Osteoblast (primary cell): ENCODE measurements at regions not wholly inside any gene's neighbourhood (a gene's known extent, or its start where the extent isn't known, plus 50 kb on each side); places are given as distances from the start of the nearest gene placed in this dataset.

Experiments used
- DNase-seq: peaks from one replicate; pipeline ENCODE4 v3.0.0; 2011; ENCODE audit warnings: low spot score, mixed read lengths; ENCODE audit not compliant: insufficient read length; ENCODE audit errors: missing footprints
- H2AFZ ChIP-seq: 2 replicates; pipeline ENCODE4 v1.6.0; 2011; ENCODE audit warnings: mild to moderate bottlenecking, low read length
- H3K27ac ChIP-seq: 2 replicates; pipeline ENCODE4 v1.5.1; 2011; ENCODE audit warnings: mild to moderate bottlenecking, low read depth, low read length, moderate library complexity
- H3K27me3 ChIP-seq: 2 replicates; pipeline ENCODE4 v1.6.0; 2012; ENCODE audit warnings: mild to moderate bottlenecking, control low read depth, inconsistent platforms, low read length, moderate library complexity; ENCODE audit not compliant: insufficient read depth
- H3K36me3 ChIP-seq: 2 replicates; pipeline ENCODE4 v1.5.1; 2011; ENCODE audit warnings: mild to moderate bottlenecking, low read length, control low read depth, moderate library complexity; ENCODE audit not compliant: insufficient read depth
- H3K4me1 ChIP-seq: 2 replicates; pipeline ENCODE4 v1.5.1; 2011; ENCODE audit warnings: mild to moderate bottlenecking, low read length, control low read depth, moderate library complexity; ENCODE audit not compliant: insufficient read depth
- H3K4me2 ChIP-seq: 2 replicates; pipeline ENCODE4 v1.6.0; 2011; ENCODE audit warnings: mild to moderate bottlenecking, low read length; ENCODE audit not compliant: insufficient read depth
- H3K4me3 ChIP-seq: fragments of 200-600 bp; sonication (generic); 3 replicates; pipeline ENCODE4 v1.5.1; 2012; ENCODE audit warnings: mild to moderate bottlenecking, low read length, inconsistent platforms; ENCODE audit not compliant: insufficient read depth
- H3K79me2 ChIP-seq: 2 replicates; pipeline ENCODE4 v1.6.0; 2012; ENCODE audit warnings: mild to moderate bottlenecking, low read length, control low read depth, inconsistent platforms; ENCODE audit not compliant: insufficient read depth
- H3K9me3 ChIP-seq: 2 replicates; pipeline ENCODE4 v1.5.1; 2011; ENCODE audit warnings: low read depth, low read length, control low read depth
- H4K20me1 ChIP-seq: 2 replicates; pipeline ENCODE4 v1.6.0; 2012; ENCODE audit warnings: mild to moderate bottlenecking, low read length, control low read depth; ENCODE audit not compliant: insufficient read depth
- TF ChIP-seq, protein P1 (sequence below): IDR thresholded peaks from 2 replicates; pipeline ENCODE4 v1.5.1; 2011; ENCODE audit warnings: mild to moderate bottlenecking, low read depth, low read length, moderate library complexity; ENCODE audit errors: extremely low read depth

DNA sequence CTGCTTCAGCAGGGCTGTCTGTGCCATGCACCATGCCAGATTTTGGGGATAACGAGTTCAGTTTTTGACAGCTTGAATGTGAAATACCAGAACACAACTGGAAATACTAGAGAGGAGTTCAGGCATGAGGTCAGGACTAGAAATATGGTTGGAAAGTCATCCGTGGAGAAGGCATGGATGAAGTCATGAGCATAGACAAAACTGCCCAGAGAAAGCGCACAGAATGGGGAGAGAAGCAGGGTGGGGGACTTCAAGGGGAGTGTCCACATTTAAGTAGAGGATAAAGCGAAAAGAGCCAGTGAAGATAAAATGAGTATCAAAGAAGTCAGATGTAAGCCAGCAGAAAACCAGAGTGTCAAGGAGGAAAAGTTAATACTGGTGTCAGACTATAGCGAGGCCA lies 653.4 kb upstream of the ARID1B start:
- no peak overlapping the region for H3K27ac ChIP-seq
- H3K4me2 ChIP-seq, result no peak overlapping the region
- H3K36me3 ChIP-seq, result no peaks in the 10 kb centered on the region
- H3K27me3 ChIP-seq, result no peaks in the 10 kb centered on the region
- H3K4me3 ChIP-seq, result no peak overlapping the region
- no peaks in the 10 kb centered on the region for H3K79me2 ChIP-seq
- DNase-seq, result no peak
- H2AFZ ChIP-seq, result no peak overlapping the region
- no peaks in the 10 kb centered on the region for H4K20me1 ChIP-seq
- TF ChIP-seq, protein P1, sequence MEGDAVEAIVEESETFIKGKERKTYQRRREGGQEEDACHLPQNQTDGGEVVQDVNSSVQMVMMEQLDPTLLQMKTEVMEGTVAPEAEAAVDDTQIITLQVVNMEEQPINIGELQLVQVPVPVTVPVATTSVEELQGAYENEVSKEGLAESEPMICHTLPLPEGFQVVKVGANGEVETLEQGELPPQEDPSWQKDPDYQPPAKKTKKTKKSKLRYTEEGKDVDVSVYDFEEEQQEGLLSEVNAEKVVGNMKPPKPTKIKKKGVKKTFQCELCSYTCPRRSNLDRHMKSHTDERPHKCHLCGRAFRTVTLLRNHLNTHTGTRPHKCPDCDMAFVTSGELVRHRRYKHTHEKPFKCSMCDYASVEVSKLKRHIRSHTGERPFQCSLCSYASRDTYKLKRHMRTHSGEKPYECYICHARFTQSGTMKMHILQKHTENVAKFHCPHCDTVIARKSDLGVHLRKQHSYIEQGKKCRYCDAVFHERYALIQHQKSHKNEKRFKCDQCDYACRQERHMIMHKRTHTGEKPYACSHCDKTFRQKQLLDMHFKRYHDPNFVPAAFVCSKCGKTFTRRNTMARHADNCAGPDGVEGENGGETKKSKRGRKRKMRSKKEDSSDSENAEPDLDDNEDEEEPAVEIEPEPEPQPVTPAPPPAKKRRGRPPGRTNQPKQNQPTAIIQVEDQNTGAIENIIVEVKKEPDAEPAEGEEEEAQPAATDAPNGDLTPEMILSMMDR, result no peak
- H3K4me1 ChIP-seq, result no peaks in the 10 kb centered on the region
- no peaks in the 10 kb centered on the region for H3K9me3 ChIP-seq

DNA sequence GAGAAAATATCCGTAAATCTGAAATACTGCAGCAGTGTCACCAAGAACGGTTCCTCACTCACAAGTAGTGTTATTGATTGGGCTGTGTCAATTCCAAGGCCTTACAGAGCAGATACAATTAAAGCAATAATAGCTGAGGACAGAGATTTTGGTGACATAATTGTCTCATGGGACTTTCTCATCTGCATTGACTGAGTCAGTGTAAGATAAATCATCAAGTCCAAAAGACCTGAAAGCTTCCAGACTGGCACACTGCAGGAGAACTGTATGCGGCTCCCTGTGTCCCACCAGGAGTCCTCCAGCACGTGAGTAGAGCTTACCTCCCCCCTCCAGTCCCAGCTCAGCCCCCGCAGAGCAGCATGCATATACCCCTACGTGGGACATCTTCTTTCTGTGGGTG lies 655.2 kb upstream of the ARID1B start:
- H3K9me3 ChIP-seq, result no peaks in the 10 kb centered on the region
- H3K4me2 ChIP-seq, result no peak overlapping the region
- H2AFZ ChIP-seq, result no peak overlapping the region
- no peaks in the 10 kb centered on the region for H3K36me3 ChIP-seq
- H3K4me1 ChIP-seq, result no peaks in the 10 kb centered on the region
- H3K27ac ChIP-seq, result no peak overlapping the region
- no peaks in the 10 kb centered on the region for H4K20me1 ChIP-seq
- TF ChIP-seq, protein P1, result no peak
- no peak for DNase-seq
- no peak overlapping the region for H3K4me3 ChIP-seq
- H3K79me2 ChIP-seq, result no peaks in the 10 kb centered on the region
- no peaks in the 10 kb centered on the region for H3K27me3 ChIP-seq

GRCh38 chr6:156114541-156114940 lies 658.9 kb upstream of the NOX3 start:
- H3K79me2 ChIP-seq, result no peaks in the 10 kb centered on the region
- DNase-seq, result no peak
- no peak overlapping the region for H3K27ac ChIP-seq
- H2AFZ ChIP-seq, result no peak overlapping the region
- H3K36me3 ChIP-seq, result no peaks in the 10 kb centered on the region
- H3K9me3 ChIP-seq, result no peaks in the 10 kb centered on the region
- TF ChIP-seq, protein P1, result no peak
- no peak overlapping the region for H3K4me3 ChIP-seq
- no peak overlapping the region for H3K4me2 ChIP-seq
- H3K27me3 ChIP-seq, result no peaks in the 10 kb centered on the region
- H3K4me1 ChIP-seq, result no peaks in the 10 kb centered on the region
- no peaks in the 10 kb centered on the region for H4K20me1 ChIP-seq

GRCh38 chr6:156113631-156114030 lies 658.0 kb upstream of the NOX3 start:
- no peaks in the 10 kb centered on the region for H3K4me1 ChIP-seq
- no peaks in the 10 kb centered on the region for H3K79me2 ChIP-seq
- no peak overlapping the region for H3K4me2 ChIP-seq
- no peak overlapping the region for H2AFZ ChIP-seq
- no peak for DNase-seq
- no peaks in the 10 kb centered on the region for H3K27me3 ChIP-seq
- no peak overlapping the region for H3K27ac ChIP-seq
- H3K4me3 ChIP-seq, result no peak overlapping the region
- H4K20me1 ChIP-seq, result no peaks in the 10 kb centered on the region
- TF ChIP-seq, protein P1, result no peak
- no peaks in the 10 kb centered on the region for H3K36me3 ChIP-seq
- H3K9me3 ChIP-seq, result no peaks in the 10 kb centered on the region
